ENCODE measurements at regions not wholly inside any gene's neighbourhood (a gene's known extent, or its start where the extent isn't known, plus 50 kb on each side); places are given as distances from the start of the nearest gene placed in this dataset.

GRCh38 chr7:155380976-155381851 is 76.7 kb upstream of the EN2 start:
- POLR2A ChIA-PET: no interaction called here
- H3K9ac ChIP-seq (replicated peaks; ENCODE audit: extremely low read depth, insufficient read depth, low read length): no peak overlapping the region
- intact Hi-C loops (cut with micrococcal nuclease): loop anchor here (1.0 kb wide), 1 partner anchor 387 kb away; no protein-coding TSS in a partner anchor

More at GRCh38 chr7:155380976-155381851, 76.7 kb upstream of the EN2 start:
- Histone ChIP-seq H4K20me1 (replicated peaks; ENCODE audit: control insufficient read depth, extremely low read depth, insufficient read depth, low read length) (no peaks in the 10 kb centered on the region), H3K4me1 (ENCODE audit: control insufficient read depth, extremely low read depth, insufficient read depth, low read length) (no peaks in the 10 kb centered on the region), H2AFZ (ENCODE audit: low read depth, low read length) (no peak overlapping the region), H3K9me1 (replicated peaks; ENCODE audit: control insufficient read depth, extremely low read depth, insufficient read depth, low read length) (no peaks in the 10 kb centered on the region), H3K27ac (ENCODE audit: insufficient read depth, low read depth, low read length) (no peak overlapping the region), H3K27me3 (ENCODE audit: control insufficient read depth in 2 of 2, insufficient read depth in 2 of 2, low read length in 2 of 2) (peaks cover 68 to 76% of the 10 kb centered on the region in 2 experiments), H3K9me3 (replicated peaks; ENCODE audit: control insufficient read depth, insufficient read depth, low read length) (no peaks in the 10 kb centered on the region), H3K36me3 (ENCODE audit: control insufficient read depth in 2 of 2, extremely low read depth in 1 of 2, insufficient read depth in 2 of 2, low read length in 2 of 2) (no peaks in the 10 kb centered on the region), H3K4me2 (ENCODE audit: insufficient read depth, low read length) (no peak overlapping the region), H3K79me2 (ENCODE audit: control insufficient read depth, insufficient read depth, low read length) (no peaks in the 10 kb centered on the region), H3K4me3 (replicated peaks in 1 of 3; ENCODE audit: insufficient read depth in 1 of 3, low read depth in 1 of 3, low read length in 3 of 3) (no peak overlapping the region)
- DNase-seq (ENCODE audit: low read depth, low spot score) (no peak), FAIRE-seq (no peak)
- TF ChIP-seq FOS (IDR thresholded peaks at IDR 0.05; ENCODE audit: borderline replicate concordance, insufficient read depth, low read length) (no peak), MYC (IDR thresholded peaks at IDR 0.05; ENCODE audit: low read depth, low read length) (no peak), EZH2 (IDR thresholded peaks at IDR 0.05; ENCODE audit: borderline replicate concordance, low read depth, low read length, severe bottlenecking) (peak; percentile 89), MAX (IDR thresholded peaks at IDR 0.05; ENCODE audit: insufficient read depth, insufficient read length) (no peak), JUN (IDR thresholded peaks at IDR 0.05; ENCODE audit: borderline replicate concordance, insufficient read depth, insufficient read length, low read depth) (no peak)
- dilution Hi-C loops (cut with MboI; ENCODE audit: extremely low pct_ligation_motif_present, low sequenced_read_pairs): no loop called here
- BruUV-seq (replicated peaks): no TSS peak
- CTCF ChIA-PET: interaction anchor here (0.7 to 3.2 kb wide), 12 partner anchors 8 to 453 kb away, joined by 3 to 26 read pairs (median 10); no protein-coding TSS in a partner anchor
